ENCODE measurements at regions not wholly inside any gene's neighbourhood (a gene's known extent, or its start where the extent isn't known, plus 50 kb on each side); places are given as distances from the start of the nearest gene placed in this dataset.

- TF ChIP-seq CTCF (conservative IDR thresholded peaks at IDR 0.05; ENCODE audit: low read depth, low read length): no peak
- TF ChIP-seq EZH2 (IDR thresholded peaks at IDR 0.05; ENCODE audit: borderline replicate concordance, low read depth, low read length, poor library complexity, severe bottlenecking): no peak
Observed at GRCh38 chr12:88416155-88416554, 164.1 kb downstream of the KITLG start.

Data from A673 (cell line).